Prostate gland (tissue), 2 donors: ENCODE measurements at regions not wholly inside any gene's neighbourhood (a gene's known extent, or its start where the extent isn't known, plus 50 kb on each side); places are given as distances from the start of the nearest gene placed in this dataset.

Source experiments
- CTCF ChIP-seq, 4 experiments: fragments of 200-600 bp in 2 of 4; fragments of 450-650 bp in 2 of 4; sonication (generic) in 2 of 4; IDR thresholded peaks; 1 replicate in 3 of 4; 2 replicates in 1 of 4; pipeline ENCODE4 v1.5.1; 2016 to 2019; ENCODE audit warnings: antibody characterized with exemption in 4 of 4, mild to moderate bottlenecking in 2 of 4, moderate library complexity in 2 of 4
- POLR2A ChIP-seq: fragments of 450-650 bp; IDR thresholded peaks from one replicate; pipeline ENCODE4 v1.6.1; 2016; ENCODE audit warnings: antibody characterized with exemption, mild to moderate bottlenecking
- POLR2AphosphoS5 ChIP-seq: sonication (generic); formaldehyde crosslinking; IDR thresholded peaks from one replicate; pipeline ENCODE4 v1.6.1; 2017; ENCODE audit warnings: antibody characterized with exemption

DNA sequence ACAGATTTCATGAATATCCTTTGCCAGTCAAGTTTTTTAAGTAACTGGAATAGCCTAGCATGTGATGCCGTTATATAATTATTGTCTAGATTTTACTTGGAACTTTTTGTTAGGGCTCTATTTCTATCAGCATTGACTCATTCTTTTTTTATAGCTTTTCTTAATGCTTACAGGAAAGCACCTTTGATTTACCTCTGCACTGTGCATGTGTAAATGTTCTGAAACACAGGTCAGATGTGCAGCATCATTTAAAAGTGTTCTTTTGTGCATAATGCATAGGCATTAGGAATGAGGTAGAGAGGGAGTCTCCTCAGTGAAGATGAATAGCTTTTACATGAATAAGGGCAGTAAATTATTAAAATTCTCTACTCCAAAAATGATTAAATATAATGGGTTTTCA is 669.3 kb upstream of the MBL2 start:
- no peak for TF ChIP-seq POLR2A
- TF ChIP-seq CTCF (IDR thresholded peaks at IDR 0.05), result no peak
- TF ChIP-seq POLR2AphosphoS5, result no peak
